Esophagus squamous epithelium (tissue), 4 donors: ENCODE measurements at regions not wholly inside any gene's neighbourhood (a gene's known extent, or its start where the extent isn't known, plus 50 kb on each side); places are given as distances from the start of the nearest gene placed in this dataset.

Experiments
- POLR2A ChIP-seq, 4 donors: fragments of 450-650 bp; IDR thresholded peaks; one replicate each; pipeline ENCODE4 v1.6.1; 2017; ENCODE audit warnings: antibody characterized with exemption in 4 of 4, mild to moderate bottlenecking in 4 of 4, moderate library complexity in 3 of 4
- TF ChIP-seq, protein P1 (sequence below), 6 experiments: fragments of 450-650 bp in 4 of 6; fragments of 200-600 bp in 2 of 6; sonication (generic) in 2 of 6; IDR thresholded peaks; one replicate each; pipeline ENCODE4 v1.5.1; 2016 to 2019; ENCODE audit warnings: antibody characterized with exemption in 6 of 6, mild to moderate bottlenecking in 4 of 6, moderate library complexity in 4 of 6

DNA sequence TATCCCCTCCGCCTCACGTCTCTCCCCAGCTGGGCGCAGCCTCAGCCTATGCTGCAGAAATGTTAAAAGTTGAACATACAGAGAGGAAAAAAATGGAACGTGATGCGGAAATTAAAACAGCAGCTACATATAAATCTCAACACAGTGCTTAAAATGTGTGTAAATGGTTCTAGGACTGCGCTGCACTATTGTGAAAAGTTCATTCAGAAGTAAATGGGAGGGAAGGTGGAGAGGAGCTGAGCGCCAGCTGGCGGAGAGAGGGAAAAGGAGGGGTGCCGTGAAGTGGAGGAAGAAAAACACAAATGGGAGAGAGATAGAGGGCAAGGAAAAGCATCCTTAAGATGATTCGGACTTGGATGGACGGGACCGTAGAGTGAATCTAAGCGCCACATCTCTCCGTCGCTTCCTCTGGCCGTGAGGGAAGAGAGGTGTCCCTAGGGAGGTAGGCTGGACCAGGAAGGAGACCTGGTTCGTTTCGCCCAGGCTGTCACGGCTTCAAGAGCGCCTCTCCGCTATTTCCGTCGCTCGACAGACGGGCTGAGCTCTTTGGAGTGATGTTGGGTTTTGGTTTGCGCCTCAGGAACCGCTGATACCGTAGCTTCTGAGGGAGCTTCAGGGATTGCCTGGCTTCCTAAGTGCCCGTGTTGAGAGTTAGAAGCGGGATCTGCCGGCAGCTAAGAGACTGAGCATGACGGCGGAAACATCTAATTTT, 113.7 kb downstream of the TRIM27 start:
- no peak for TF ChIP-seq POLR2A (IDR thresholded peaks at IDR 0.05)
- TF ChIP-seq, protein P1, sequence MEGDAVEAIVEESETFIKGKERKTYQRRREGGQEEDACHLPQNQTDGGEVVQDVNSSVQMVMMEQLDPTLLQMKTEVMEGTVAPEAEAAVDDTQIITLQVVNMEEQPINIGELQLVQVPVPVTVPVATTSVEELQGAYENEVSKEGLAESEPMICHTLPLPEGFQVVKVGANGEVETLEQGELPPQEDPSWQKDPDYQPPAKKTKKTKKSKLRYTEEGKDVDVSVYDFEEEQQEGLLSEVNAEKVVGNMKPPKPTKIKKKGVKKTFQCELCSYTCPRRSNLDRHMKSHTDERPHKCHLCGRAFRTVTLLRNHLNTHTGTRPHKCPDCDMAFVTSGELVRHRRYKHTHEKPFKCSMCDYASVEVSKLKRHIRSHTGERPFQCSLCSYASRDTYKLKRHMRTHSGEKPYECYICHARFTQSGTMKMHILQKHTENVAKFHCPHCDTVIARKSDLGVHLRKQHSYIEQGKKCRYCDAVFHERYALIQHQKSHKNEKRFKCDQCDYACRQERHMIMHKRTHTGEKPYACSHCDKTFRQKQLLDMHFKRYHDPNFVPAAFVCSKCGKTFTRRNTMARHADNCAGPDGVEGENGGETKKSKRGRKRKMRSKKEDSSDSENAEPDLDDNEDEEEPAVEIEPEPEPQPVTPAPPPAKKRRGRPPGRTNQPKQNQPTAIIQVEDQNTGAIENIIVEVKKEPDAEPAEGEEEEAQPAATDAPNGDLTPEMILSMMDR (IDR thresholded peaks at IDR 0.05) = no peak
